VCaP (cell line): ENCODE measurements at regions not wholly inside any gene's neighbourhood (a gene's known extent, or its start where the extent isn't known, plus 50 kb on each side); places are given as distances from the start of the nearest gene placed in this dataset.

Source experiments
- H3K27ac ChIP-seq: fragments of 450-650 bp; 2 replicates; pipeline ENCODE4 v1.5.1; 2017
- TF ChIP-seq, protein P1 (sequence below): fragments of 450-650 bp; conservative IDR thresholded peaks from 2 replicates; pipeline ENCODE4 v1.5.1; 2017; ENCODE audit warnings: mild to moderate bottlenecking, moderate library complexity

DNA sequence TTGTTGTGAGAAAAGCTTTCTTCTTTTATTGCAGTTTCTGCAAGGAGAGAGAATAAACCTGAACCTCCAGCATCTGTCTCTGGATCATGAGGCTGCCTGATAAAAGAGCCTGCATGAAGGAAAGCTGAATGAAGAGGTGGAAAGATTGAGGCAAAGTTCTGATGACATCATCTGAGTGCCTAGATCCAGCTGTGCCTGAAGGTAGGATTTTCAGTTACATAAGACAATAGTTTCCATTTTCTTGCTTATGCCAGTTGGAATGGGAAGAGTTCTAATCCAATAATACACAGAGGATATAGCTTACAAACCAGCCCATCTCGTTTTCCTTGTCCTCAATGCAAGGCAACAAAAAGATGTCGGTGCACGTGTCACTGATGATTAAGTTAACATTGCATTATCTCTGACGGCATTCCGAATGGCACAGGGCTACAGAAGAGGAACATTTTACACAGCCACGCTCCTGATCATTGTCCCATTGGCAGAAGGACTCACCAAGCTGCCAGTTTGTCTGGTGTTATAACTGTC is 105.5 kb upstream of the ERCC6L2 start:
- H3K27ac ChIP-seq: no peak overlapping the region
- TF ChIP-seq, protein P1, sequence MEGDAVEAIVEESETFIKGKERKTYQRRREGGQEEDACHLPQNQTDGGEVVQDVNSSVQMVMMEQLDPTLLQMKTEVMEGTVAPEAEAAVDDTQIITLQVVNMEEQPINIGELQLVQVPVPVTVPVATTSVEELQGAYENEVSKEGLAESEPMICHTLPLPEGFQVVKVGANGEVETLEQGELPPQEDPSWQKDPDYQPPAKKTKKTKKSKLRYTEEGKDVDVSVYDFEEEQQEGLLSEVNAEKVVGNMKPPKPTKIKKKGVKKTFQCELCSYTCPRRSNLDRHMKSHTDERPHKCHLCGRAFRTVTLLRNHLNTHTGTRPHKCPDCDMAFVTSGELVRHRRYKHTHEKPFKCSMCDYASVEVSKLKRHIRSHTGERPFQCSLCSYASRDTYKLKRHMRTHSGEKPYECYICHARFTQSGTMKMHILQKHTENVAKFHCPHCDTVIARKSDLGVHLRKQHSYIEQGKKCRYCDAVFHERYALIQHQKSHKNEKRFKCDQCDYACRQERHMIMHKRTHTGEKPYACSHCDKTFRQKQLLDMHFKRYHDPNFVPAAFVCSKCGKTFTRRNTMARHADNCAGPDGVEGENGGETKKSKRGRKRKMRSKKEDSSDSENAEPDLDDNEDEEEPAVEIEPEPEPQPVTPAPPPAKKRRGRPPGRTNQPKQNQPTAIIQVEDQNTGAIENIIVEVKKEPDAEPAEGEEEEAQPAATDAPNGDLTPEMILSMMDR: no peak

DNA sequence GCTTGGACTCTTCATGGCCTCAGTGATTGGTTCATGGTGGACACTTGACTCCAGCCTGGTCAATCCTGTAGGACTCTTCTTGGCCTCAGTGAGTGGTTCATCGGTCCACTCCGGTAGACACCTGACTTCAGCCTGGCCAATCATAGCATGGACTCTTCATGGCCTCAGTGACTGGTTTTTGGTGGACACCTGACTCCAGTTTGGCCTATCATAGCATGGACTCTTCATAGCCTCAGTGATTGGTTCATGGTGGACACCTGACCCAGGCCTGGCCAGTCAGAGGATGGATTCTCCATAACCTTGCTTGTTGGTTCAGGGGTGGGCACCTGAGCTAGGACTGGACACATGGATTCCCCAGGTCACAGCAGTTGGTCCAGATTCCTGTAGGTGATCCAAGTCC is 106.0 kb upstream of the ERCC6L2 start:
- TF ChIP-seq, protein P1: no peak
- no peak overlapping the region for H3K27ac ChIP-seq

DNA sequence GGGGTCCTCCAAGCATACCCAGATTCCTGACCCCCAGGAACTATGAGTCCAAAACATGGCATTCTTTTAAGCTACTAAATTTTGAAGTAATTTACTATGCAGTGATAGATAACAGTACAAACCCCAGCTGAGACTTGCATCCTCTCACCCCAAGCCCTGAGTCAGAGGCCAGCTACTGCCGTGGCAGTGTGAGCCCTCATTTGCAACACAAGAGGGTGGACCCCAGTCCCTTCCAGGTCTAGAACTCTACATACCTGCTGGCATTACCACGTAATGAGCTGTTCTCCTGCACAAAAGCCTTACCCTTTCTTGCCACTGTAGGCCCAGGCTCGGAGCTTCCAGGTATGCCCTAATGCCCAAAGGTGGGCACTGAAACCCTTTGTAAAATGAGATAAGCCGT is 108.6 kb upstream of the ERCC6L2 start:
- no peak overlapping the region for H3K27ac ChIP-seq
- TF ChIP-seq, protein P1: no peak

DNA sequence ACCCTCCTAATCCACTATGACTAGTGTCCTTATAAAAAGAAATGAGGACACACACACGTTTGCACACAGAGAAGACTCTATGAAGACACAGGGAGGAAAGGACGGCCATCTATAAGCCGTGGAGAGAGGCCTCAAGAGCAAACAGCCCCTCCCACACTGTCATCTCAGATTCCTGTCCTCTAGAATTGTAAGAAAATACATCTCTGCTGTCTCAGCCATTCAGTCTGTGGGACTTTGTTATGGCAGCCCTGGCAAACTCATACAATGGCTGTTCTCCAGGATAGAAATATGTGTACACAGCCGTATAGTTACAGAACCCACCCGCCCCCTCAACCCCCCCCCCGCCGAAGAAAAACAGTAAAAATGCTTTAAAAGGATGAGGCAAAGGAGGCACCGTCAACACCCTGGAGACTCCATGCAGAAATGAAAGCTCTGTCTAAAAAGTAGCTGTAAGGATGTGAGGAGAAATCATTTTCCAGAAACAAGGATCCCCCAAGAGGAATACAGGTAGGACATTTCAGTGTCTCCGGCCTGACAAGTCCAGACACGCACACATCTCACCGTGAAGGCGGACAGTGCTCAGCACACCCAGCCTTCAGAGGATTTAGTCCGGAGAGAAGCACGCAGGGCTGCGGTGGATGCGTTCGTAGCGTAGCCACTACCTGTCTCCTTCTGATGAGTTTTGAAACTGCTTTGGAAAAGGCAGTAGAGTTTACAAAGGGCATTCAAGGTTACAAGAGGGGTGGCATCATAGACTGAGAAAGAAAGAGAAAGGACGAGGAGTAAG is 110.8 kb upstream of the ERCC6L2 start:
- no peak overlapping the region for H3K27ac ChIP-seq

DNA sequence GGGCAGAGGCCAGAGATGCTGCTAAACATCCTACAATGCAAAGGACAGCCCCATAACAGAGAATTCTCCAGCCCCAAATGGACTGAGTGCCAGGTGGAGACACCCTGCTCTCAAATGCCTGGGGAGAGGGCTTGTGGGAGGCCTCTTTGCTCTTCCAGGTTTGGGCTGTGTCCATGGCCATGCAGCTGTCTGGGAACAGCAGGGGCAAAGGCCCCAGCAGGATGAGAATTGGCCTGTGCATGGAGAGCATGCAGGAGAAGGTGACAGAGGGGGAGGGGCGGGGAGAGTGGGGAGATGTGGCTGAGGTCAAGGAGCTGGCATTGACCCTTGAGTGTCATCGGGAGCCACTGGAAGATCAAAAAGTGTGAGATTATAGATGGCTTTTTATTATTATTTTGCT is 111.5 kb upstream of the ERCC6L2 start:
- TF ChIP-seq, protein P1: no peak
- H3K27ac ChIP-seq: no peak overlapping the region

More for the DNA sequence above, 110.8 kb upstream of the ERCC6L2 start:
- TF ChIP-seq, protein P1: no peak

DNA sequence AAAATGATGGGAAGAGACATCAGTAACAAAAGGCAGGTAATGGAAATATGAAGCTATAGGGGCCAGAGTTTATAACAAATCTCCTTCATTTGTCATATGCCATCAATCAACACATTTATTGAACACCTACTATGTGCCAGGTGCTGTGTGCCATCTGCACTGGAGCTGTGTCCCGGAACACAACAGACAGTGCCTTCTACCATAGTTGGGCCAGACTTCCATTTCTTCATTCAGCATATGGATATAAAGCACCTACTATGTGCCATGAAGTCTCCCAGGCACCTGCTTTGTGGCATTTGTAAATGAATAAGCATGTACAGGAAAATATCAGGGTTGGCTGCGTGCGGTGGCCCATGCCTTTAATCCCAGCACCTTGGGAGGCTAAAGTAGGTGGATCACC is 112.5 kb upstream of the ERCC6L2 start:
- TF ChIP-seq, protein P1: no peak
- H3K27ac ChIP-seq: no peak overlapping the region

DNA sequence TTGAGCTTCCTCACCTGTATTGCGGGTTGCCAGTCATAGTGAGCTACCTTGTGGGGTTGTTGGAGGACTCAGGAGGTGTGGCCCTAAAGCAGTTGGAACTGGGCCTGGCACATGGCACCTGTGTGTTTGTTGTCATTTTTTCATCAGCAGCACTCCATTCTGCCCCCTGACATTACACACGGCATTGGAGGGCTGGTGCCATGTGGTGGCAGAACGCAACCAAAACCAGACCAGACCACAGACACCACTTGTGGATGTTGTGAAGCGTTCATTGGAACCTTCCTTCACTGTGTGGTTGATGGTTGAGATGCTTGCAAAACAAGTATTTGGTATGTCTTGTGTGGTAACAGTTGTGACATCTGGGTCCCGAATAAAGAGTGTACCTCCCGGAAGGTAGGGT is 113.2 kb upstream of the ERCC6L2 start:
- TF ChIP-seq, protein P1: no peak

More for the DNA sequence above, 113.2 kb upstream of the ERCC6L2 start:
- no peak overlapping the region for H3K27ac ChIP-seq
